Mesothelial cell of epicardium (in vitro differentiated cells): ENCODE measurements at regions not wholly inside any gene's neighbourhood (a gene's known extent, or its start where the extent isn't known, plus 50 kb on each side); places are given as distances from the start of the nearest gene placed in this dataset.

Source experiments
- DNase-seq, 2 experiments: peaks; one replicate each; pipeline ENCODE4 v3.0.0; 2021; ENCODE audit warnings: low spot score in 2 of 2; ENCODE audit not compliant: unreplicated experiment in 2 of 2
- H3K27ac Mint-ChIP-seq: 2 replicates; pipeline ENCODE4 v1.8.0; 2021; ENCODE audit warnings: mixed read lengths
- H3K27me3 Mint-ChIP-seq: 2 replicates; pipeline ENCODE4 v1.8.0; 2021; ENCODE audit warnings: low read depth, mixed read lengths
- H3K36me3 Mint-ChIP-seq: 2 replicates; pipeline ENCODE4 v1.8.0; 2021; ENCODE audit warnings: mixed read lengths
- H3K4me1 Mint-ChIP-seq: 2 replicates; pipeline ENCODE4 v1.8.0; 2021; ENCODE audit warnings: mixed read lengths
- H3K4me3 Mint-ChIP-seq: 2 replicates; pipeline ENCODE4 v1.8.0; 2021; ENCODE audit warnings: mild to moderate bottlenecking, moderate library complexity, mixed read lengths
- H3K9me3 Mint-ChIP-seq: 2 replicates; pipeline ENCODE4 v1.8.0; 2021; ENCODE audit warnings: mixed read lengths
- CTCF ChIP-seq: fragments of 200-600 bp; sonication (generic); IDR thresholded peaks from one replicate; pipeline ENCODE4 v1.5.0; 2021; ENCODE audit warnings: antibody characterized with exemption; ENCODE audit not compliant: unreplicated experiment

GRCh38 chr13:69213396-69213795, 894.2 kb upstream of the ATXN8OS start:
- no peak for DNase-seq
- TF ChIP-seq CTCF: no peak
- Mint-ChIP-seq H3K27ac (no peak overlapping the region), H3K27me3 (no peaks in the 10 kb centered on the region), H3K4me1 (no peaks in the 10 kb centered on the region), H3K36me3 (no peaks in the 10 kb centered on the region), H3K9me3 (peaks cover 15% of the 10 kb centered on the region), H3K4me3 (no peak overlapping the region)

- Mint-ChIP-seq H3K27ac (no peak overlapping the region), H3K9me3 (peaks cover 8% of the 10 kb centered on the region), H3K27me3 (no peaks in the 10 kb centered on the region), H3K4me3 (no peak overlapping the region), H3K36me3 (no peaks in the 10 kb centered on the region), H3K4me1 (peaks cover 7% of the 10 kb centered on the region)
- TF ChIP-seq CTCF: no peak
- no peak for DNase-seq
These were observed 903.0 kb upstream of the ATXN8OS start for GRCh38 chr13:69204620-69205019.

GRCh38 chr13:69202996-69203395, 904.6 kb upstream of the ATXN8OS start:
- no peaks in the 10 kb centered on the region for H3K27me3 Mint-ChIP-seq
- no peaks in the 10 kb centered on the region for H3K36me3 Mint-ChIP-seq
- TF ChIP-seq CTCF: no peak
- H3K4me3 Mint-ChIP-seq: no peak overlapping the region
- peak overlapping the region; percentile 60 for H3K27ac Mint-ChIP-seq
- H3K4me1 Mint-ChIP-seq: peaks cover 9% of the 10 kb centered on the region
- no peak for DNase-seq
- peaks cover 8% of the 10 kb centered on the region for H3K9me3 Mint-ChIP-seq

- H3K4me1 Mint-ChIP-seq: peaks cover 9% of the 10 kb centered on the region
- DNase-seq: no peak
- no peaks in the 10 kb centered on the region for H3K36me3 Mint-ChIP-seq
- H3K27me3 Mint-ChIP-seq: no peaks in the 10 kb centered on the region
- no peak overlapping the region for H3K27ac Mint-ChIP-seq
- TF ChIP-seq CTCF: no peak
- no peaks in the 10 kb centered on the region for H3K9me3 Mint-ChIP-seq
- H3K4me3 Mint-ChIP-seq: no peak overlapping the region
These were observed 908.0 kb upstream of the ATXN8OS start for GRCh38 chr13:69199664-69200063.

GRCh38 chr13:69198706-69199105, 908.9 kb upstream of the ATXN8OS start:
- Mint-ChIP-seq H3K27ac (no peak overlapping the region), H3K36me3 (no peaks in the 10 kb centered on the region), H3K27me3 (no peaks in the 10 kb centered on the region), H3K4me1 (peaks cover 9% of the 10 kb centered on the region), H3K4me3 (no peak overlapping the region), H3K9me3 (no peaks in the 10 kb centered on the region)
- no peak for TF ChIP-seq CTCF
- no peak for DNase-seq

GRCh38 chr13:69194130-69194529, 913.5 kb upstream of the ATXN8OS start:
- Mint-ChIP-seq H3K27ac (no peak overlapping the region), H3K27me3 (no peaks in the 10 kb centered on the region), H3K9me3 (no peaks in the 10 kb centered on the region), H3K36me3 (no peaks in the 10 kb centered on the region), H3K4me3 (no peak overlapping the region), H3K4me1 (no peaks in the 10 kb centered on the region)
- no peak for DNase-seq
- TF ChIP-seq CTCF: no peak
